ENCODE measurements at regions not wholly inside any gene's neighbourhood (a gene's known extent, or its start where the extent isn't known, plus 50 kb on each side); places are given as distances from the start of the nearest gene placed in this dataset.
A peak's percentile ranks its signal among the peaks of the same experiment; 100 is the strongest.

DNA sequence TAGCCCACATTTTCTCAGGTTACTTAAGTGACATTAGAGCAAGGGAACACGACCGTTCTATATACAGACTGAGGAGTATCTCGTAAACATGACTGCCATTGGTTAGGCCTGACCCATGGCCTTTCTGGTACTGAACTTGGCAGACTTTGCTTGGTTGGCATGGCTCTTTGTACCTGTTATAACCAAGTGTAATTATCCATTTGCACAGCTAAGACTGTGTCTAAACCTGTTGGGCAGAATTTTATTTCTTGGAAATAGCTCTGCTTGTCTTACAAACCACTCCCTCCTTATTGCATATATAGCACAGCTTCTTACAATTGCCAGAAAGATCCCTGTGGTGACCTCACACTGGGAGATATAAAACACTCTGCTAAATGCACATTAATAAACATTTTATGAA is 106.9 kb downstream of the P2RY1 start (continued):
- no peak for TF ChIP-seq FOXM1 (IDR thresholded peaks at IDR 0.05; ENCODE audit: low read depth)

DNA sequence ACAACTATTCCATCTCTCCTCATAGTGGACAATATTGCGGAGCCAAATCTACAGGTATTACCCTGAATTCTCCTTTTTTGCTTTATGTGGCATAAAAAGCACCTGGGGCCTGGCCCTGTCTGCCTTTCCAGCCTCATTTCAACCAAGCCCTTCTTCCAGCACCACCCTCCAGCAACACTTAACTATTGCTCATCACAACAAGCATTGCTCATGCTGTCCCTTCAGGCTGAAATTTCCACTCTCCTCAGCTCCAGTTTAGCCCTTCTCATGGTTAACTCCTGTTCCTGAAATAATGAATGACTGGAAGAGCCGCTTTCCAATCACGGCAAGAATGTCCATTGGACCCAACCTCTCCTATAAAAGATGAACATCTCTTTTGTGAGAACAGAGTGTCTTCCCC is 107.4 kb downstream of the P2RY1 start:
- no peaks in the 10 kb centered on the region for H3F3A ChIP-seq (replicated peaks; ENCODE audit: insufficient read depth)

More for the DNA sequence above, 107.4 kb downstream of the P2RY1 start:
- Histone ChIP-seq H3K36me3 (replicated peaks in 1 of 2; ENCODE audit: control insufficient read depth in 1 of 2, insufficient read depth in 2 of 2, low read length in 1 of 2) (no peaks in the 10 kb centered on the region), H3K79me2 (ENCODE audit: insufficient read depth) (no peaks in the 10 kb centered on the region), H3K27ac (ENCODE audit: low read depth in 2 of 2, low read length in 1 of 2) (no peak overlapping the region), H3K9ac (no peak overlapping the region), H3K4me1 (ENCODE audit: control insufficient read depth in 1 of 2, insufficient read depth in 2 of 2, low read depth in 1 of 2, low read length in 1 of 2) (no peaks in the 10 kb centered on the region; a peak in 1 of 4 replicates), H3K4me2 (no peak overlapping the region), H3K4me3 (ENCODE audit: low read depth in 2 of 2, low read length in 1 of 2) (no peak overlapping the region), H3K9me3 (no peaks in the 10 kb centered on the region), H3K27me3 (ENCODE audit: insufficient read depth) (no peaks in the 10 kb centered on the region), H4K20me1 (ENCODE audit: insufficient read depth) (no peaks in the 10 kb centered on the region), H2AFZ (ENCODE audit: low read depth) (peak overlapping the region; percentile 3; the same call in 1 of the 2 replicates), H3K9me2 (no peaks in the 10 kb centered on the region)
- no peak for DNase-seq
- WGBS (ENCODE audit: low lambda C conversion rate) = 11% methylated on average over 3 of the region's 3 CpGs
- TF ChIP-seq RCOR1 (IDR thresholded peaks at IDR 0.05; ENCODE audit: low read length) (no peak), SIN3A (IDR thresholded peaks at IDR 0.05; ENCODE audit: borderline replicate concordance, low read depth, low read length) (no peak), EZH2phosphoT487 (IDR thresholded peaks at IDR 0.05; ENCODE audit: borderline replicate concordance, low read depth) (no peak), FOXJ3 (CRISPR knock-in tag; IDR thresholded peaks at IDR 0.05) (no peak), FOSL2 (IDR thresholded peaks at IDR 0.05; ENCODE audit: borderline replicate concordance, low read depth) (no peak), RAD21 (IDR thresholded peaks at IDR 0.05; ENCODE audit: low read length) (no peak), JUND (IDR thresholded peaks at IDR 0.05) (no peak), POLR2AphosphoS5 (IDR thresholded peaks at IDR 0.05; ENCODE audit: low read depth, low read length) (no peak), MXI1 (IDR thresholded peaks at IDR 0.05; ENCODE audit: low read depth, low read length) (no peak), TEAD4 (IDR thresholded peaks at IDR 0.05; ENCODE audit: borderline replicate concordance, insufficient read depth) (no peak), TCF12 (IDR thresholded peaks at IDR 0.05) (no peak), TAF1 (IDR thresholded peaks at IDR 0.05; ENCODE audit: borderline replicate concordance, low read depth, low read length) (no peak), GABPA (IDR thresholded peaks at IDR 0.05; ENCODE audit: low read depth) (no peak)
- TF ChIP-seq, protein P1, sequence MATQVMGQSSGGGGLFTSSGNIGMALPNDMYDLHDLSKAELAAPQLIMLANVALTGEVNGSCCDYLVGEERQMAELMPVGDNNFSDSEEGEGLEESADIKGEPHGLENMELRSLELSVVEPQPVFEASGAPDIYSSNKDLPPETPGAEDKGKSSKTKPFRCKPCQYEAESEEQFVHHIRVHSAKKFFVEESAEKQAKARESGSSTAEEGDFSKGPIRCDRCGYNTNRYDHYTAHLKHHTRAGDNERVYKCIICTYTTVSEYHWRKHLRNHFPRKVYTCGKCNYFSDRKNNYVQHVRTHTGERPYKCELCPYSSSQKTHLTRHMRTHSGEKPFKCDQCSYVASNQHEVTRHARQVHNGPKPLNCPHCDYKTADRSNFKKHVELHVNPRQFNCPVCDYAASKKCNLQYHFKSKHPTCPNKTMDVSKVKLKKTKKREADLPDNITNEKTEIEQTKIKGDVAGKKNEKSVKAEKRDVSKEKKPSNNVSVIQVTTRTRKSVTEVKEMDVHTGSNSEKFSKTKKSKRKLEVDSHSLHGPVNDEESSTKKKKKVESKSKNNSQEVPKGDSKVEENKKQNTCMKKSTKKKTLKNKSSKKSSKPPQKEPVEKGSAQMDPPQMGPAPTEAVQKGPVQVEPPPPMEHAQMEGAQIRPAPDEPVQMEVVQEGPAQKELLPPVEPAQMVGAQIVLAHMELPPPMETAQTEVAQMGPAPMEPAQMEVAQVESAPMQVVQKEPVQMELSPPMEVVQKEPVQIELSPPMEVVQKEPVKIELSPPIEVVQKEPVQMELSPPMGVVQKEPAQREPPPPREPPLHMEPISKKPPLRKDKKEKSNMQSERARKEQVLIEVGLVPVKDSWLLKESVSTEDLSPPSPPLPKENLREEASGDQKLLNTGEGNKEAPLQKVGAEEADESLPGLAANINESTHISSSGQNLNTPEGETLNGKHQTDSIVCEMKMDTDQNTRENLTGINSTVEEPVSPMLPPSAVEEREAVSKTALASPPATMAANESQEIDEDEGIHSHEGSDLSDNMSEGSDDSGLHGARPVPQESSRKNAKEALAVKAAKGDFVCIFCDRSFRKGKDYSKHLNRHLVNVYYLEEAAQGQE (IDR thresholded peaks at IDR 0.05; ENCODE audit: low read depth, low read length) = no peak
- TF ChIP-seq, protein P2, sequence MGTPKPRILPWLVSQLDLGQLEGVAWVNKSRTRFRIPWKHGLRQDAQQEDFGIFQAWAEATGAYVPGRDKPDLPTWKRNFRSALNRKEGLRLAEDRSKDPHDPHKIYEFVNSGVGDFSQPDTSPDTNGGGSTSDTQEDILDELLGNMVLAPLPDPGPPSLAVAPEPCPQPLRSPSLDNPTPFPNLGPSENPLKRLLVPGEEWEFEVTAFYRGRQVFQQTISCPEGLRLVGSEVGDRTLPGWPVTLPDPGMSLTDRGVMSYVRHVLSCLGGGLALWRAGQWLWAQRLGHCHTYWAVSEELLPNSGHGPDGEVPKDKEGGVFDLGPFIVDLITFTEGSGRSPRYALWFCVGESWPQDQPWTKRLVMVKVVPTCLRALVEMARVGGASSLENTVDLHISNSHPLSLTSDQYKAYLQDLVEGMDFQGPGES (IDR thresholded peaks at IDR 0.05; ENCODE audit: low read depth, low read length) = no peak
- TF ChIP-seq, protein P3, sequence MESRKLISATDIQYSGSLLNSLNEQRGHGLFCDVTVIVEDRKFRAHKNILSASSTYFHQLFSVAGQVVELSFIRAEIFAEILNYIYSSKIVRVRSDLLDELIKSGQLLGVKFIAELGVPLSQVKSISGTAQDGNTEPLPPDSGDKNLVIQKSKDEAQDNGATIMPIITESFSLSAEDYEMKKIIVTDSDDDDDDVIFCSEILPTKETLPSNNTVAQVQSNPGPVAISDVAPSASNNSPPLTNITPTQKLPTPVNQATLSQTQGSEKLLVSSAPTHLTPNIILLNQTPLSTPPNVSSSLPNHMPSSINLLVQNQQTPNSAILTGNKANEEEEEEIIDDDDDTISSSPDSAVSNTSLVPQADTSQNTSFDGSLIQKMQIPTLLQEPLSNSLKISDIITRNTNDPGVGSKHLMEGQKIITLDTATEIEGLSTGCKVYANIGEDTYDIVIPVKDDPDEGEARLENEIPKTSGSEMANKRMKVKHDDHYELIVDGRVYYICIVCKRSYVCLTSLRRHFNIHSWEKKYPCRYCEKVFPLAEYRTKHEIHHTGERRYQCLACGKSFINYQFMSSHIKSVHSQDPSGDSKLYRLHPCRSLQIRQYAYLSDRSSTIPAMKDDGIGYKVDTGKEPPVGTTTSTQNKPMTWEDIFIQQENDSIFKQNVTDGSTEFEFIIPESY (IDR thresholded peaks at IDR 0.05; ENCODE audit: borderline replicate concordance, low read depth) = no peak
- TF ChIP-seq, protein P4, sequence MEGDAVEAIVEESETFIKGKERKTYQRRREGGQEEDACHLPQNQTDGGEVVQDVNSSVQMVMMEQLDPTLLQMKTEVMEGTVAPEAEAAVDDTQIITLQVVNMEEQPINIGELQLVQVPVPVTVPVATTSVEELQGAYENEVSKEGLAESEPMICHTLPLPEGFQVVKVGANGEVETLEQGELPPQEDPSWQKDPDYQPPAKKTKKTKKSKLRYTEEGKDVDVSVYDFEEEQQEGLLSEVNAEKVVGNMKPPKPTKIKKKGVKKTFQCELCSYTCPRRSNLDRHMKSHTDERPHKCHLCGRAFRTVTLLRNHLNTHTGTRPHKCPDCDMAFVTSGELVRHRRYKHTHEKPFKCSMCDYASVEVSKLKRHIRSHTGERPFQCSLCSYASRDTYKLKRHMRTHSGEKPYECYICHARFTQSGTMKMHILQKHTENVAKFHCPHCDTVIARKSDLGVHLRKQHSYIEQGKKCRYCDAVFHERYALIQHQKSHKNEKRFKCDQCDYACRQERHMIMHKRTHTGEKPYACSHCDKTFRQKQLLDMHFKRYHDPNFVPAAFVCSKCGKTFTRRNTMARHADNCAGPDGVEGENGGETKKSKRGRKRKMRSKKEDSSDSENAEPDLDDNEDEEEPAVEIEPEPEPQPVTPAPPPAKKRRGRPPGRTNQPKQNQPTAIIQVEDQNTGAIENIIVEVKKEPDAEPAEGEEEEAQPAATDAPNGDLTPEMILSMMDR (IDR thresholded peaks at IDR 0.05) = no peak
- TF ChIP-seq, protein P5, sequence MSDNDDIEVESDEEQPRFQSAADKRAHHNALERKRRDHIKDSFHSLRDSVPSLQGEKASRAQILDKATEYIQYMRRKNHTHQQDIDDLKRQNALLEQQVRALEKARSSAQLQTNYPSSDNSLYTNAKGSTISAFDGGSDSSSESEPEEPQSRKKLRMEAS (IDR thresholded peaks at IDR 0.05; ENCODE audit: low read depth) = no peak
- CTCF ChIA-PET = no interaction called here
- POLR2A ChIA-PET = no interaction called here

Measured in SK-N-SH (cell line).